ENCODE measurements at regions not wholly inside any gene's neighbourhood (a gene's known extent, or its start where the extent isn't known, plus 50 kb on each side); places are given as distances from the start of the nearest gene placed in this dataset.
"Not testable (repeated sequence)": the region's sequence is repeated elsewhere in the genome, so short reads cannot be mapped to it uniquely, and the experiment has no call there.

DNA sequence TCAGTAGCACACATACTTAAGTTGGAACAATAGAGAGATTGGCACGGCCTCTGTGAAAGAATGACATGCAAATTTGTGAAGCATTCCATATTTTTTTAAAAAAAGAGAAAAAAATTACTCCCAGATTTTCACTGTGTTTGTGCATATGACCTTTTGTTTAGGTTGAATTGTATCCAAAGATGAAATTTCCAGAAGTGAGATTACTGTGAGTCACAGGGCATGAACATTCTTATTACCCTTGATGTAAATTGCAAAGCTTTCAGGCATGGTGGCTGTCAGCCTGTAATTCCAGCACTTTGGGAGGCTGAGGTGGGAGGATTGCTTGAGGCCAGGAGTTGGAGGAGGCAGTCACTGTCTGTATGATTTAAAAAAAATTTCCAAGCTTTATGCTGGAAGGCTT lies 329.5 kb downstream of the ZNF37A start:
- H3K9ac ChIP-seq (ENCODE audit: insufficient read length, low read depth); DNase-seq (ENCODE audit: low read depth, low spot score); H3K4me1 ChIP-seq (ENCODE audit: insufficient read depth, insufficient read length); H3K9me3 ChIP-seq (ENCODE audit: insufficient read depth, low read length); H3K27me3 ChIP-seq (ENCODE audit: insufficient read depth, insufficient read length); H3K36me3 ChIP-seq (ENCODE audit: insufficient read depth, insufficient read length, low read length); H3K4me3 ChIP-seq (ENCODE audit: insufficient read length, low read depth): not testable (repeated sequence)

GRCh38 chr10:38430242-38430641 lies 336.1 kb downstream of the ZNF37A start:
- H3K36me3 ChIP-seq (ENCODE audit: insufficient read depth, insufficient read length, low read length); H3K27me3 ChIP-seq (ENCODE audit: insufficient read depth, insufficient read length); DNase-seq (ENCODE audit: low read depth, low spot score); H3K4me1 ChIP-seq (ENCODE audit: insufficient read depth, insufficient read length); H3K9ac ChIP-seq (ENCODE audit: insufficient read length, low read depth); H3K4me3 ChIP-seq (ENCODE audit: insufficient read length, low read depth); H3K9me3 ChIP-seq (ENCODE audit: insufficient read depth, low read length): not testable (repeated sequence)

DNA sequence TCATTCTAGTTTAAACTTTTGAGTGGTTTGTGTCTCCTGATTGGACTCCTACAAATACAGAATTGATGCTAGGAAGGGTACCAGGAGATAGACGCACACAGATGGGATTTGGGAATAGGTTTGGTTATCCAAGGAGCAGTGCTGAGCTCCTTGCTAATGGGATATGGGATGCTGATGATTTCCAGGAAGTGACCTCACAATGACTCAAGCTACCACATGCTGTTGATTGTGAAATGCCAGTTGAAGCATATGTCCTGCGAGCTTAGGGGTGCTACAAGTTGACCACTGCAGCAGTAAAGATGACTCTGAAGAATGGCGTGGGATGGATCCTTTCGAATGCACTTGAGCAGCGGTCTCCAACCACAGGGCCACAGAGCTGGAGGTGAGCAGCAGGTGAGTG lies 343.2 kb downstream of the ZNF37A start:
- not testable (repeated sequence) for H3K9me3 ChIP-seq (ENCODE audit: insufficient read depth, low read length); H3K4me3 ChIP-seq (ENCODE audit: insufficient read length, low read depth); H3K27me3 ChIP-seq (ENCODE audit: insufficient read depth, insufficient read length); H3K36me3 ChIP-seq (ENCODE audit: insufficient read depth, insufficient read length, low read length); DNase-seq (ENCODE audit: low read depth, low spot score); H3K9ac ChIP-seq (ENCODE audit: insufficient read length, low read depth); H3K4me1 ChIP-seq (ENCODE audit: insufficient read depth, insufficient read length)

- H3K36me3 ChIP-seq (ENCODE audit: insufficient read depth, insufficient read length, low read length); H3K27me3 ChIP-seq (ENCODE audit: insufficient read depth, insufficient read length); DNase-seq (ENCODE audit: low read depth, low spot score); H3K4me1 ChIP-seq (ENCODE audit: insufficient read depth, insufficient read length); H3K9ac ChIP-seq (ENCODE audit: insufficient read length, low read depth); H3K9me3 ChIP-seq (ENCODE audit: insufficient read depth, low read length); H3K4me3 ChIP-seq (ENCODE audit: insufficient read length, low read depth): not testable (repeated sequence)
These were observed 354.6 kb downstream of the ZNF37A start for GRCh38 chr10:38448614-38449355.

DNA sequence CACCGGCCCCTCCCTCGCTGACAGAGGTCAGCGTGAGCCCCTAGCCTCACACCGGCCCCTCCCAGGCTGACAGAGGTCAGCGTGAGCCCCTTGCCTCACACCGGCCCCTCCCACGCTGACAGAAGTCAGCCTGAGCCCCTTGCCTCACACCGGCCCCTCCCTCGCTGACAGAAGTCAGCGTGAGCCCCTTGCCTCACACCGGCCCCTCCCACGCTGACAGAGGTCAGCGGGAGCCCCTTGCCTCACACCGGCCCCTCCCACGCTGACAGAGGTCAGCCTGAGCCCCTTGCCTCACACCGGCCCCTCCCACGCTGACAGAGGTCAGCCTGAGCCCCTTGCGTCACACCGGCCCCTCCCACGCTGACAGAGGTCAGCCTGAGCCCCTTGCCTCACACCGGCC lies 355.5 kb downstream of the ZNF37A start:
- DNase-seq (ENCODE audit: low read depth, low spot score); H3K36me3 ChIP-seq (ENCODE audit: insufficient read depth, insufficient read length, low read length); H3K9ac ChIP-seq (ENCODE audit: insufficient read length, low read depth); H3K27me3 ChIP-seq (ENCODE audit: insufficient read depth, insufficient read length); H3K4me3 ChIP-seq (ENCODE audit: insufficient read length, low read depth); H3K9me3 ChIP-seq (ENCODE audit: insufficient read depth, low read length); H3K4me1 ChIP-seq (ENCODE audit: insufficient read depth, insufficient read length): not testable (repeated sequence)

DNA sequence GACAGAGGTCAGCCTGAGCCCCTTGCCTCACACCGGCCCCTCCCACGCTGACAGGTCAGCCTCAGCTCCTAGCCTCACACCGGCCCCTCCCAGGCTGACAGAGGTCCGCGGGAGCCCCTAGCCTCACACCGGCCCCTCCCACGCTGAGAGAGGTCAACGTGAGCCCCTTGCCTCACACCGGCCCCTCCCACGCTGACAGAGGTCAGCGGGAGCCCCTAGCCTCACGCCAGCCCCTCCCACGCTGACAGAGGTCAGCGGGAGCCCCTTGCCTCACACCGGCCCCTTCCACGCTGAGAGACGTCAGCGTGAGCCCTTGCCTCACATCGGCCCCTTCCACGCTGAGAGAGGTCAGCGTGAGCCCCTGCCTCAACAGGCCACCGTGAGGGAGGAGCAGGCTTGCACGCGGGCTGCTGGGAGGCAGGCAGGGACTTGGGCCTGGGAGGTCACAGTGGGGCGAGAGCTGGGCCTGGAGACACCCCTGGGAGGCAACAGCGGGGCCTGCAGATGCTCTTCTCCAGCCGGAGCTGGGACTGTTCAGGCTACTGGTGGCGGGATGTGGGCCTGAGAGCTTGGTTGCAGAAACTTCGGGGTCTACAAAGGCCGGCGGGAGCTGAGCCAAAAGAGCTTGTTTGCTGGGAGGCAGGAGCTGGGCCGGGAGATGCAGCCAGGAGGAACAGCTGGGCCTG lies 356.4 kb downstream of the ZNF37A start:
- H3K36me3 ChIP-seq (ENCODE audit: insufficient read depth, insufficient read length, low read length); H3K4me1 ChIP-seq (ENCODE audit: insufficient read depth, insufficient read length); H3K9ac ChIP-seq (ENCODE audit: insufficient read length, low read depth); H3K9me3 ChIP-seq (ENCODE audit: insufficient read depth, low read length); H3K4me3 ChIP-seq (ENCODE audit: insufficient read length, low read depth); H3K27me3 ChIP-seq (ENCODE audit: insufficient read depth, insufficient read length); DNase-seq (ENCODE audit: low read depth, low spot score): not testable (repeated sequence)

DNA sequence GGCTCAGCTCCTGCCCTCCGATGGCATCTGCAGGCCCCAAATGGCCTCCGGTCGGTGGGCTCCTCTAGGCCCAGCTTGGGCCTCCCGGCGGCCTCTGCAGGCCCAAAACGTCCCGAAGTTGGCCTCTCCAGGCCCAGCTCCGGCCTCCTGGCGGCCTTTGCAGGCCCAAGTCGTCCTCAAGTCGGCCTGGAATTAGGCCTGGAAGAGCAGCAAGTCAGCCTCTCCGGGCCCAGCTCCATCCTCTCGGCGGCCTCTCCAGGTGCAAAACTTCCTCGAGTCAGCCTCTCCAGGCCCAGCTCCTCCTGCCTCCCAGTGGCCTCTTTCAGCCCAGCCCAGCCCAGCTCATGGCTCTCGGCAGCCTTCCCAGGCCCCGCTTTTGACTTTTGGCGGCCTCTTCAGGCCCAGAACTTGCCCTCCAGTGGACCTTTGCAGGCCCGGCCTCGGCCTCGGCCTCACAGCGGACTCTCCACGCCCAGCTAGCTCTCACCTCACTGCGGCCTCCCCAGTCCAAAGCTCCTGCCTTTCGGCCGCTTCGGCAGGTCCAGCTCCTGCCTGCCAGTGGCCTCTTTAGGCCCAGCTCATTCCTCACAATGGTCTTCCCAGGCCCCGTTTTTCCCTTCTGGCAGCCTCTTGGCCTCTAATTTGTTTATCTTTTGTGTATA lies 357.3 kb downstream of the ZNF37A start:
- H3K4me3 ChIP-seq (ENCODE audit: insufficient read length, low read depth); H3K4me1 ChIP-seq (ENCODE audit: insufficient read depth, insufficient read length); H3K9ac ChIP-seq (ENCODE audit: insufficient read length, low read depth); H3K27me3 ChIP-seq (ENCODE audit: insufficient read depth, insufficient read length); H3K36me3 ChIP-seq (ENCODE audit: insufficient read depth, insufficient read length, low read length); H3K9me3 ChIP-seq (ENCODE audit: insufficient read depth, low read length); DNase-seq (ENCODE audit: low read depth, low spot score): not testable (repeated sequence)
